Ammon's horn (tissue), 1 donor: ENCODE measurements at regions not wholly inside any gene's neighbourhood (a gene's known extent, or its start where the extent isn't known, plus 50 kb on each side); places are given as distances from the start of the nearest gene placed in this dataset.
"Not testable (repeated sequence)": the region's sequence is repeated elsewhere in the genome, so short reads cannot be mapped to it uniquely, and the experiment has no call there.

ENCODE experiments used
- DNase-seq: peaks from one replicate; pipeline ENCODE4 v3.0.0-alpha.2; 2016; ENCODE audit warnings: low spot score

- no peak for DNase-seq
Measured at GRCh38 chr1:5129746-5130355, 475.4 kb downstream of the AJAP1 start.

- DNase-seq, result no peak
Measured at GRCh38 chr1:5125208-5125607, 470.8 kb downstream of the AJAP1 start.

- no peak for DNase-seq
Measured at GRCh38 chr1:5120559-5120958, 466.1 kb downstream of the AJAP1 start.

GRCh38 chr1:5119366-5120234 is 465.2 kb downstream of the AJAP1 start:
- DNase-seq, result no peak

GRCh38 chr1:5118771-5119170 is 464.4 kb downstream of the AJAP1 start:
- DNase-seq, result not testable (repeated sequence)

- not testable (repeated sequence) for DNase-seq
Measured at GRCh38 chr1:5118292-5118691, 463.9 kb downstream of the AJAP1 start.

- no peak for DNase-seq
Measured at GRCh38 chr1:5111581-5111980, 457.2 kb downstream of the AJAP1 start.

GRCh38 chr1:5110508-5110907 is 456.1 kb downstream of the AJAP1 start:
- DNase-seq, result no peak

- DNase-seq, result no peak
Measured at GRCh38 chr1:5109633-5110032, 455.2 kb downstream of the AJAP1 start.

GRCh38 chr1:5108740-5109139 is 454.3 kb downstream of the AJAP1 start:
- DNase-seq, result no peak

GRCh38 chr1:5105744-5106143 is 451.3 kb downstream of the AJAP1 start:
- no peak for DNase-seq

GRCh38 chr1:5099558-5099957 is 445.1 kb downstream of the AJAP1 start:
- DNase-seq, result no peak

GRCh38 chr1:5098981-5099385 is 444.6 kb downstream of the AJAP1 start:
- peak; percentile 10 for DNase-seq

- no peak for DNase-seq
Measured at GRCh38 chr1:5093042-5093441, 438.6 kb downstream of the AJAP1 start.

GRCh38 chr1:5084676-5085075 is 430.3 kb downstream of the AJAP1 start:
- no peak for DNase-seq

GRCh38 chr1:5067246-5067645 is 412.8 kb downstream of the AJAP1 start:
- no peak for DNase-seq

- no peak for DNase-seq
Measured at GRCh38 chr1:5053744-5054143, 399.3 kb downstream of the AJAP1 start.

GRCh38 chr1:5029136-5029535 is 374.7 kb downstream of the AJAP1 start:
- DNase-seq, result no peak

- DNase-seq, result no peak
Measured at GRCh38 chr1:5012249-5012648, 357.8 kb downstream of the AJAP1 start.

- no peak for DNase-seq
Measured at GRCh38 chr1:5010656-5011055, 356.2 kb downstream of the AJAP1 start.

- no peak for DNase-seq
Measured at GRCh38 chr1:5010236-5010635, 355.8 kb downstream of the AJAP1 start.

GRCh38 chr1:5009376-5010065 is 355.1 kb downstream of the AJAP1 start:
- peak; percentile 34 for DNase-seq

GRCh38 chr1:5005171-5005570 is 350.8 kb downstream of the AJAP1 start:
- no peak for DNase-seq
